ENCODE measurements at regions not wholly inside any gene's neighbourhood (a gene's known extent, or its start where the extent isn't known, plus 50 kb on each side); places are given as distances from the start of the nearest gene placed in this dataset.

GRCh38 chr13:34722922-34723321 lies 219.1 kb upstream of the NBEA start:
- intact Hi-C loops (cut with DNase I) = no loop called here
- no peak overlapping the region for H3K27ac ChIP-seq
- no peak overlapping the region for H3K4me3 ChIP-seq
- H3K4me1 ChIP-seq (replicated peaks in 1 of 2) = no peaks in the 10 kb centered on the region
- DNase-seq = no peak
- H3K27me3 ChIP-seq = no peaks in the 10 kb centered on the region
- TF ChIP-seq CTCF (IDR thresholded peaks at IDR 0.05) (no peak), POLR2A (IDR thresholded peaks at IDR 0.05) (no peak)
- H3K9me3 ChIP-seq (replicated peaks in 1 of 3) = no peaks in the 10 kb centered on the region
- no peaks in the 10 kb centered on the region for H3K36me3 ChIP-seq (replicated peaks in 1 of 2)

- Histone ChIP-seq H3K9me3 (replicated peaks in 1 of 3) (no peaks in the 10 kb centered on the region), H3K27ac (no peak overlapping the region), H3K4me3 (no peak overlapping the region), H3K4me1 (replicated peaks in 1 of 2) (no peaks in the 10 kb centered on the region), H3K27me3 (no peaks in the 10 kb centered on the region), H3K36me3 (replicated peaks in 1 of 2) (no peaks in the 10 kb centered on the region)
- 83 to 95% (median 90%) methylated on average over 2 of the region's 2 CpGs for WGBS, 4 donors
- TF ChIP-seq CTCF (IDR thresholded peaks at IDR 0.05) = no peak
- no peak for TF ChIP-seq POLR2A (IDR thresholded peaks at IDR 0.05)
- intact Hi-C loops (cut with DNase I) = no loop called here
- DNase-seq = no peak
Measured at GRCh38 chr13:34730961-34731360, 211.1 kb upstream of the NBEA start.

GRCh38 chr13:34731486-34731885 lies 210.6 kb upstream of the NBEA start:
- 73 to 95% (median 85%) methylated on average over 4 of the region's 4 CpGs for WGBS, 4 donors
- no peaks in the 10 kb centered on the region for H3K27me3 ChIP-seq
- no peak overlapping the region for H3K4me3 ChIP-seq
- no peaks in the 10 kb centered on the region for H3K36me3 ChIP-seq (replicated peaks in 1 of 2)
- no peaks in the 10 kb centered on the region for H3K4me1 ChIP-seq (replicated peaks in 1 of 2)
- no peak for TF ChIP-seq CTCF (IDR thresholded peaks at IDR 0.05)
- no peak for TF ChIP-seq POLR2A (IDR thresholded peaks at IDR 0.05)
- H3K27ac ChIP-seq = no peak overlapping the region
- no peaks in the 10 kb centered on the region for H3K9me3 ChIP-seq (replicated peaks in 1 of 3)
- DNase-seq = no peak
- intact Hi-C loops (cut with DNase I) = no loop called here

GRCh38 chr13:34733721-34734120 lies 208.3 kb upstream of the NBEA start:
- H3K27me3 ChIP-seq = no peaks in the 10 kb centered on the region
- 50 to 70% (median 65%) methylated on average over 3 of the region's 3 CpGs for WGBS, 4 donors
- H3K4me3 ChIP-seq = no peak overlapping the region
- no peaks in the 10 kb centered on the region for H3K9me3 ChIP-seq (replicated peaks in 1 of 3)
- intact Hi-C loops (cut with DNase I) = no loop called here
- no peaks in the 10 kb centered on the region for H3K36me3 ChIP-seq (replicated peaks in 1 of 2)
- no peaks in the 10 kb centered on the region for H3K4me1 ChIP-seq (replicated peaks in 1 of 2)
- H3K27ac ChIP-seq = no peak overlapping the region
- TF ChIP-seq POLR2A (IDR thresholded peaks at IDR 0.05) = no peak
- no peak for TF ChIP-seq CTCF (IDR thresholded peaks at IDR 0.05)
- no peak for DNase-seq
